HL-60 (cell line): ENCODE measurements at regions not wholly inside any gene's neighbourhood (a gene's known extent, or its start where the extent isn't known, plus 50 kb on each side); places are given as distances from the start of the nearest gene placed in this dataset.

Source experiments
- CTCF ChIP-seq: IDR thresholded peaks from one replicate; pipeline ENCODE4 v1.5.1; 2011; ENCODE audit warnings: low read length, control low read depth, inconsistent platforms; ENCODE audit not compliant: insufficient read depth
- GABPA ChIP-seq: IDR thresholded peaks from 2 replicates; pipeline ENCODE4 v1.6.1; 2012; ENCODE audit warnings: low read depth
- POLR2AphosphoS5 ChIP-seq: IDR thresholded peaks from 2 replicates; pipeline ENCODE4 v1.6.1; 2012; ENCODE audit warnings: low read depth

GRCh38 chr10:83127942-83128575 is 1011.2 kb upstream of the GHITM start:
- TF ChIP-seq POLR2AphosphoS5 (no peak), CTCF (no peak), GABPA (no peak)
